ENCODE measurements at regions not wholly inside any gene's neighbourhood (a gene's known extent, or its start where the extent isn't known, plus 50 kb on each side); places are given as distances from the start of the nearest gene placed in this dataset.

DNA sequence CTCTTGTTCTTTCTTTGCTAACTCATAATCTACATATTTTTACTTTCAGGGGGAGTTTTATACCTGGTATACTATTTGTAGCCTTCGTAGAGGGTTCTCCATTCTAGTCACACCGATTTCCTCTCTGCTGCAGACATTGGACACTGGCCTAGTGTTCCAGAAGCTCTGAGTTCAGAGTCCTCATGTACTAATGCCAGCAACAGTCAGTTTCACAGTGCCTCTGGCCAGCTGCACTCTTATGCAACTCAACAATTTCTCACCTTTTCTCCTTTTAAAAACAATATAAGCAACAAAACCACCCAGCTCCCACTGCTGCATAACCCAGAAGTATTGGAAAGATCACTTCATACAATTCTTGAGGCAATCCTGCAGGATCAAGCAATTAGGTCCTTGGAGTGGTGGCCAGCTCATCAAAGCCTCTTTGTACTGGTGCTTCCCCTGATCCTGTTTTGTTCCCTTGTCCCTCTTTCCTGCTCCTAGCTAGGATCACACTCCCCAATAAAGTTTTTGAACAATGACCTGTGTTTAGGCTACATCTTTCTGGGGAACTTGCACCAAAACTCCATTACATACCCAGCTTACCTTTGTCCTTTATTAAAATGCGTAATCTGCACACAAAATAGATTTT is 98.1 kb upstream of the TUT7 start:
- DNase-seq (ENCODE audit: low spot score) = no peak

DNA sequence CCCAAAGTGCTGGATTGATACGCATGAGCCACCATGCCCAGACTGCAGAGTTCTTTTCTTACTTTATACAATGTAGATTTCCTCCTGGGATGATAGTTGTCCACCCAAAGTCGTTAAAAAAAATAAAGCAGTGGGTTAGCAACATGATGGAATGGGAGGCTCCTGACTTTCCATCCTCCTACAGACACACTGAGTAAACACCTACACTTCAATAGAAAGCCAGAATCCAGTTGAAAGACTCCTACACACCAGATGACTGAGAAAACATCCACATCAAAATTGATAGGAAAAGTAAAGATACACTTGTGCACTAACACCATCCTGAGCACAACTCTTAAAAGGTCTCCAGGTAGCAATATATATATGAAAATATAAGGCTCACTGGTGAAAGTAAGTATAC is 95.0 kb upstream of the TUT7 start:
- no peak for DNase-seq (ENCODE audit: low spot score)

DNA sequence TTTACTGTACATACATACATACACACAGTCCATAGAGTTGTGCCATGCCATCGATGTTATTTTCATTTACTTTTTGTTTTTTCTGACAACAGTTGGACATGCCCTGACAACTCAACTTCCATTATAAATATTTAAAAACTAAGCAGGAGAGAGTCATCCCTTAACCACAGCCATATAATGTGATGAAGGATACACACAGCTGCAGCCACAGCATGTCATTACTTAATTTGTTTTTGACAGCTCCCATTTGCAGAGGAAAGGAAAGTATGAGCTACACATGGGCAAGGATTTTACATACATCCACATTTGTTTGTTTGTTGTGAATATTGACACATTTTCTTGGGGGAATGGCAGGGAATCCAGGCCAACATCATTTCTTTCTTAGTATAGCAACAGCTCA is 91.5 kb upstream of the TUT7 start:
- DNase-seq (ENCODE audit: low spot score) = no peak

DNA sequence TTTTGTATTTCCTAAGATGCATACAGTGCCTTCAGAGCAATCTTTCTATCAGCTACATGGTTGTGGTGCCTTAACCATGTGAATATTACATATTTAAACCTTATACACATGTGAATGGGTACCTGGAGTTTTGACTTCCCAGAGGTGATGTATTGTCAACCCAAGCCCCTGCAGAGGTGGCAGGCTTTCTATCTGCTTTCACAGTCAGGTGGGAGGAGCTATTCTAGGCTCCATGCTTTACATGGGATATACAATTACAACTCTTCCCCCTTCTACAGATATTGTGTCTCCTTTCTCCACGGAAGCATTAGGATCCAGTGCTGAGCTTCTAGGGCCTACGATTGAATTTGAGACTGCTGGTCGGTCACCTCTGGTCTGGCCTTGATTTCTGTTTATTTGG is 89.8 kb upstream of the TUT7 start:
- DNase-seq (ENCODE audit: low spot score) = no peak

DNA sequence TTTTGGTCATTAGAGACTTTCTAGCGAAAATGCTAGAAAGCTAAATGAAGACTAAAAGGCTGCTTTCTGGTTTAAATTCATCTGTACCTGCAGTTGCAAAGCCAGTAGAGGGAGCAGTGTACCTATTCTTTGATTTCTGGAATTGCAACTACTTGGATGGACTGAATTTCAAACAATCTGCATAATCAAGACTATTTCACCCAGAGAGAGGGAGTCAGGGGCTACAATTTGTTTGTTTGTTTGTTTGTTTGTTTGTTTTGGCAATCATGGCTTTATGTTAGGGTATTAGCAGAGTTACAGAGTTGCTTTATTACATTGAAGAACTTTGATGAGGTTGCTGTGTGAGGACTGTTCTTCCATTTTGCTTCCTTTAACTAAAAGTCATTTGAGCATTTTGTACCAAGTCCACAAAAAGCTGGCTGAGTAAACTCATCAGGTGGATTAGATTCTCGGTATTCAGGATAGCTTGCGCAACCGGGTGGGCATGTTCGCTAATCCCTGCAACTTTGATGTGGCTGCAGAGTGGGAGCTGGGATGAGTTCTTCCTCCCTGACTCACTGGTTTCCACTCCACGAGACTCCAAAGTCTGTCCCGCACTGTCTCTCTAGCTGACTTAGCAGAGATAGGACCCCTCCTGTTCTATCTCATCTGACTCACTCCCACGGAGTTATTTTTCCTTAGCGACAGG is 80.0 kb upstream of the TUT7 start:
- peak; percentile 36 for DNase-seq (ENCODE audit: low spot score)

DNA sequence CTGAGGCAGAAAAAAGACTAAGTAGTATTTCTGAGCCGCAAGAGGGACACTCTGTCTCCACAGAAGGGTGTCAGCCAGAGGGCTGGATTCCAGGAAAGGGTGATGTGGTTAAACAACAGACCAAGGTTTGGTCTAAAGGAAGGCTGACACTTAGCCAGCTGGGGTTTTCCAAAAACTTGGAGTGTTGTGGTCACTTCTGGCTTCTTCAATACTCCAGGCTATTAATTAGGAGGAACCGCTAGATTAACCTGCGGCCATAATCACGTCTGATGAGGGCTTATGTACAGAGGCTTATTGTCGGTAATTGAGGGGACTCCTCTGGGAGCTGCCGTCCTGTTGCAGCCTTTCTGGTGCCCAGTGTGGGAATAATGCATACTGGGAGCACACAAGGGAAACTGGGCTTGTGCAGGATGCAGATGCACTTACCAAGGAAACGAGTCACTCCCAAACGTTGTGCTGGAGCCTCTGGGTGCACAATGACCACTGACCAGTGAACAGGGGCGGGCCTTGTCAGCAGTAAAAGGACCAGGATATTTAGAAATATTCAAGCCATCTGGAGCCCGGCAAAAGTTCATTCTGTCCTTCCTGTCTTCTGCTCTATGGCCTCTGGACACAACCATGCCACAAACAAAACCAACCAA is 70.2 kb upstream of the TUT7 start:
- DNase-seq (ENCODE audit: low spot score) = no peak

DNA sequence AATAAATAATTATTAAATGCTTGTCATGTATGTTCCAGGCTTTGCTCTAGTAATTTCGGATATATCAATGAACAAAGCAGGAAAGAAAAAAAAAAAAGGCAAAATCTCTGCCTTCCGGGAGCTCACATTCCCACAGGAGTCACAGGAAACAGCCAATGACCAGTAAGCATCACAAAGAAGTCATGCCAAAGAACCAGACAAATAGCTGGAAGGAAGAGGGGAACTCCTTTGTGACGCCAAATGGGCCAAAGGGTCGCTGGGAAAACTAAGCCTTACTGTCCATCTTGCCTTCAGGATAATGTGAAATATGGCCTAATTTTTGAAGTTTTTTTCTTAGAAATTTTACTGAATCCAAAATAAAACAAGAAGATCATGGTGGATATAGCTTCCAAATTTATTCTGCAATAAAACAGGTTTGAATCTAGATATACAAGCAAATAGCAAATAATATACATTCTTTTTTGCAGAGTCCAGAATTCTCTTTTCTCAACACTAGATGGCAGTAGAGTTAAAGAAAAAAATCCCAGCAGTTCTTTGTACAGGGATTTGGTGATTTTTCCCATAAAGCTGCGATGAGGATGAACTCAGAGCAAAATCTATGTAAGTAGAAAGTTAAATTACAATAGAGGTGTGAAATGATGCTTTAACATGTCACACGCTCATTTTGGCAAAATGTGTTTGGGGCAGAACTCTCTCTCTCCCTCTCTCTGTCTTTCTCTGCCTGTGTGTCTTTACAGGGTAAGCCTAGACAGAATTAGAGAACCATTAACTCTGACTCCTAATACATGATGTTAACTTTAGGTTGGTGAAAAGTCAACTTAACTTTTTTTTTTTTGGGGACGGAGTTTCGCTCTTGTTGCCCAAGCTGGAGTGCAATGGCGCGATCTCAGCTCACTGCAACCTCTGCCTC is 60.0 kb upstream of the TUT7 start:
- peak; percentile 4 for DNase-seq (ENCODE audit: low spot score)

DNA sequence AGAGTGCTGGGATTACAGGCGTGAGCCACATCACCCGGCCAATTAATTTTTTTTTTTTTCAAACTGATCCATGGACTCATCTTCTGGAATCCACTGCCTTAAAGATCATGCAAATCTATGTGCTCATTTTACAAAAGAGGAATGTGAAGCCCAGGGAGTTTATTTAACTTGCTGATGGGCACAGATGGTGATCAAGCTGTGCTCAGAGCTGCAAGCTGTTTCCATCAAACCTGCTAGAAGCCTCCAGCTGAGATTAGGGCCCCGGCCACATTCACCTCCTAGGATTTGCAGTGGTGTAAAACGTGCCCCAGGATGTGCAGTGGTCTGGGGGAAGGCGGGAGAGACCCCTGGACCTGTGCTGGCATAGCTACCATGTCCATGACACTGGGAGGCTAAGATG is 56.1 kb upstream of the TUT7 start:
- DNase-seq (ENCODE audit: low spot score) = no peak

DNA sequence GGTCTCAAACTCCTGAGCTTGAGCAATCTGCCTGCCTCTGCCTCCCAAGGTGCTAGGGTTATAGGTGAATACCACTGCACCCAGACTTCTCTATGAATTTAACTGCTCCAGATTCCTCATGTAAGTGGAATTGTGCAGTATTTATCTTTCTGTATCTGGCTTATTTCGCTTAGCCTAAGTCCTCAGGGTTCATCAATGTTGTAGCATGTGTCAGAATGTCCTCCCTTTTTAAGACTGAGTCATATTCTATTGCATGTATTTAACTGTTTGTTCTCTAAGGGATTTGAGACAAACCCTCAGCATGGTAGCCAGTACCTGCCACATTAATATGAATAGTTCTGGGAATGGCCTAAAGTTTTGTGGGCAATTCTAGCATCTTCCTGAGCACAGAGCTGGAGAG is 53.9 kb upstream of the TUT7 start:
- no peak for DNase-seq (ENCODE audit: low spot score)

DNA sequence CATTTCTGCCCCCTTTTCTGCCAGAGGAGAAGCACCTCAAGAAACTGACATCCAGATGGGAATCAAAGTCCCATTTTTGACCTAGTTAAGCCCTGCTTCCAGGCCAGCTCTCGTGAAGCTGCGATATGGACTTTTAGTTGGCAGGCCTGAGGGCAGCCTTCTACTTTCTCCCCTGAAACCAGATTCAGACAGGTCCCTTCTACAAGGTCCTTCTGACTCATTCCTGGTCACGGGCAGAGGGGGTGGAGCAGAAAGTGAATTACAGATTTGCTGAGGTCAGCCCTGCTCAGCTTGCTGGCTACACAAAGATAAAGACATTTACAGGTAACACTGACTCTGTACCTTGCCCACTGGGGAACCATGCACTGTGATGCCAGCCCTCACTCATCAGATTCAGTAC is 52.8 kb upstream of the TUT7 start:
- peak; percentile 7 for DNase-seq (ENCODE audit: low spot score)

DNA sequence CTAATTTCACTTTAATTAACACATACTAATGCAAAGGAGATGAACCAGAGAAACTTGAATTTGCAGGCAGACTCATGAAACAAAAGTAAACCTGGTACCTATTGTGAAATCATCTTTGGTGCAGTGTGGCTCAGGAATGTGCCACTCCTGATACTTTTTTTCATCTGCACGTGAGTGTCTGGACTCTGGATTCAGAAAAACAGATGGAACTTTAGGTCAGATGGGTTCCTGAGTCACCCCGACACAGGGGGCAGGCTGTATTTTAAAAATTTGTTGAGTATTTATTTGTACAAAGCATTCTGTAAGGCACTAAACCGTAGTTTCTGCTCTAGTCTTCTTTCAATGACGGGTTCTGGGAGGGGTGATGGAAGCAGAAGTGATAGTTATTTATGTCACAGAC is 52.2 kb upstream of the TUT7 start:
- DNase-seq (ENCODE audit: low spot score) = no peak

DNA sequence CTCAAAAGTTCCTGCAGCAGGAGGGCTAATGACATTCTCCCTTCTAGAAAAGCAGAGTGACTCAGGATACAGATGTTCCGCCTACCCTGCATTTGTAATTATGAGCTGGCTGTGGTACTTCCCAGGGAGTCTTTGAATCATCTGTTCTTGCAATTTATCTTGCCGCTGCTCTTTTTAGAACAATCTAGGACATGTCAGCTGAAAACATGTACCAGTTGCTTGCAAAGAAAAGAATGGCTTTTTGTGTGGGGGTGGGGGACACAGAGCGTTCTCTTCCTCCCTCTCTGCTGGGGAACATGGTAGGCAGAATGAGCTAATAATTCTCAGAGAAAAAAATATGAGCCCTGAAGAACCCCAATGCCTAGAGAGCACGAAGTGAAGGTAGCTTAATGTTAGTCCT is 51.7 kb upstream of the TUT7 start:
- DNase-seq (ENCODE audit: low spot score) = peak; percentile 19

DNA sequence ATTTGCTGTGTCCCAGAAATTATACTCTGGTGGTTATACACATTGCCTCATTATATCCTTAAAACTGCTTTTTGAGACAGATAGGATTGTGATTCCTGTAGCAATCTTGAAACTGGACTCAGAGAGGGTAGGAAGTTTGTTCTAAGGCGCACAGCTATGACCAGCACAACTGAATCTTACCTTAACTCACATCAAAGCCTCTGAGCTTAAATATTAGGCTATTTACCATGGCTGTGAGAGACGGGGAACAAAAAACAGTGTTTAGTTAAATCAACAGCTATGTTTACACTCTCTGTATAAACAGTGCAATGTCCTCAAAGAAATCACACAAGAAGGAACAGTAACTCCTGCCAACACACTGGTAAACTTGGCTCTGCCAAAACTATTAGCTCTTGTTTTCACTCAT is 50.9 kb upstream of the TUT7 start:
- DNase-seq (ENCODE audit: low spot score) = no peak

Measured in activated CD4-positive, alpha-beta T cell treated with anti-CD3 and anti-CD28 coated beads, Interleukin-2, Interleukin-4, amounts not matched to agents 100 ng/mL and 50 ng/mL, durations not matched to agents 16 hours and 8 hours (primary cell).